Neuronal stem cell (in vitro differentiated cells): ENCODE measurements at regions not wholly inside any gene's neighbourhood (a gene's known extent, or its start where the extent isn't known, plus 50 kb on each side); places are given as distances from the start of the nearest gene placed in this dataset.

Source experiments
- DNase-seq: peaks from one replicate; pipeline ENCODE4 v3.0.0-alpha.2; 2013; ENCODE audit warnings: low spot score
- H2AFZ ChIP-seq: one replicate; pipeline ENCODE4 v1.6.1; 2013; ENCODE audit warnings: mild to moderate bottlenecking, low read length, inconsistent platforms
- H2AK5ac ChIP-seq: 2 replicates; pipeline ENCODE4 v1.6.1; 2013; ENCODE audit warnings: low read depth, mild to moderate bottlenecking, inconsistent platforms, low read length, moderate library complexity, mixed read lengths
- H2BK120ac ChIP-seq: 2 replicates; pipeline ENCODE4 v1.6.1; 2013; ENCODE audit warnings: low read depth, mild to moderate bottlenecking, inconsistent platforms, low read length, moderate library complexity, mixed read lengths
- H2BK12ac ChIP-seq: one replicate; pipeline ENCODE4 v1.6.1; 2013; ENCODE audit warnings: low read length, inconsistent platforms
- H2BK15ac ChIP-seq: 2 replicates; pipeline ENCODE4 v1.6.1; 2013; ENCODE audit warnings: mild to moderate bottlenecking, low read length, inconsistent platforms, mixed read lengths
- H2BK5ac ChIP-seq: one replicate; pipeline ENCODE4 v1.6.1; 2013; ENCODE audit warnings: inconsistent platforms, mild to moderate bottlenecking, low read length, moderate library complexity
- H3K14ac ChIP-seq: one replicate; pipeline ENCODE4 v1.6.1; 2013; ENCODE audit warnings: low read length, inconsistent platforms
- H3K18ac ChIP-seq: 2 replicates; pipeline ENCODE4 v1.6.1; 2013; ENCODE audit warnings: low read length, inconsistent platforms
- H3K23ac ChIP-seq: 2 replicates; pipeline ENCODE4 v1.6.1; 2013; ENCODE audit warnings: low read depth, mild to moderate bottlenecking, mixed read lengths, low read length, inconsistent platforms; ENCODE audit not compliant: poor library complexity
- H3K27ac ChIP-seq: replicated peaks from 3 replicates; pipeline ENCODE4 v1.5.1; 2013; ENCODE audit warnings: low read length, inconsistent platforms
- H3K27me3 ChIP-seq, 3 experiments: 2 replicates each; pipeline ENCODE4 v1.6.1; 2013; ENCODE audit warnings: low read length in 3 of 3, mild to moderate bottlenecking in 2 of 3, inconsistent platforms in 1 of 3, low read depth in 1 of 3, mixed read lengths in 1 of 3, moderate library complexity in 1 of 3; ENCODE audit not compliant: control insufficient read depth in 3 of 3, insufficient read depth in 3 of 3
- H3K36me3 ChIP-seq, 2 donors: replicated peaks in 1 of 2; 2 replicates each; pipeline ENCODE4 v1.6.1; 2013; ENCODE audit warnings: low read length in 2 of 2; ENCODE audit not compliant: control insufficient read depth in 2 of 2, insufficient read depth in 2 of 2
- H3K4ac ChIP-seq: 2 replicates; pipeline ENCODE4 v1.6.1; 2013; ENCODE audit warnings: inconsistent platforms, mild to moderate bottlenecking, low read length, moderate library complexity
- H3K4me1 ChIP-seq, 2 donors: 1 replicate in 1 of 2; 2 replicates in 1 of 2; pipeline ENCODE4 v1.6.1; 2013; ENCODE audit warnings: low read length in 2 of 2, low read depth in 1 of 2; ENCODE audit not compliant: control insufficient read depth in 2 of 2, insufficient read depth in 1 of 2
- H3K4me2 ChIP-seq: one replicate; pipeline ENCODE4 v1.6.1; 2013; ENCODE audit warnings: mild to moderate bottlenecking, low read length, inconsistent platforms; ENCODE audit not compliant: insufficient read depth, poor library complexity, severe bottlenecking
- H3K4me3 ChIP-seq, 2 donors: 2 replicates each; pipeline ENCODE4 v1.5.1; 2013; ENCODE audit warnings: low read length in 2 of 2, mild to moderate bottlenecking in 2 of 2, inconsistent platforms in 1 of 2, moderate library complexity in 1 of 2
- H3K79me1 ChIP-seq: one replicate; pipeline ENCODE4 v1.6.1; 2013; ENCODE audit warnings: low read depth, mild to moderate bottlenecking, inconsistent platforms, low read length, moderate library complexity
- H3K9ac ChIP-seq: one replicate; pipeline ENCODE4 v1.6.1; 2013; ENCODE audit warnings: mild to moderate bottlenecking, low read depth, low read length, inconsistent platforms; ENCODE audit not compliant: poor library complexity
- H3K9me3 ChIP-seq, 2 donors: replicated peaks in 1 of 2; 2 replicates each; pipeline versions ENCODE3 to v1.6.1; 2013; ENCODE audit warnings: low read length in 2 of 2, mild to moderate bottlenecking in 2 of 2, inconsistent platforms in 1 of 2, low read depth in 1 of 2, mixed read lengths in 1 of 2, moderate library complexity in 1 of 2; ENCODE audit not compliant: control insufficient read depth in 2 of 2, insufficient read depth in 1 of 2
- H4K8ac ChIP-seq: one replicate; pipeline ENCODE4 v1.6.1; 2013; ENCODE audit warnings: low read depth, mild to moderate bottlenecking, inconsistent platforms, low read length, moderate library complexity
- H4K91ac ChIP-seq: one replicate; pipeline ENCODE4 v1.6.1; 2013; ENCODE audit warnings: low read length, low read depth, mild to moderate bottlenecking, inconsistent platforms; ENCODE audit not compliant: poor library complexity
- WGBS, 2 donors: extraction: QIAGEN DNeasy Blood & Tissue Kit; methylation state at CpG; one replicate each; pipeline ENCODE4 v1.1.7; 2013; ENCODE audit warnings: missing lambda C conversion rate in 2 of 2, mixed read lengths in 1 of 2; ENCODE audit not compliant: insufficient read length in 2 of 2, insufficient replicate concordance in 1 of 2; ENCODE audit errors: extremely low coverage in 2 of 2; 5-methylcytosine and 5-hydroxymethylcytosine counted together

- H3K27me3 ChIP-seq: no peaks in the 10 kb centered on the region
- DNase-seq: no peak
- H4K8ac ChIP-seq: no peak overlapping the region
- H3K4me3 ChIP-seq: no peak overlapping the region
- H3K14ac ChIP-seq: no peak overlapping the region
- no CpG with 5 or more reads among the region's 3 CpGs for WGBS, 2 donors
- no peak overlapping the region for H3K4me2 ChIP-seq
- H2BK120ac ChIP-seq: no peak overlapping the region
- no peaks in the 10 kb centered on the region for H3K79me1 ChIP-seq
- H3K9me3 ChIP-seq: no peaks in the 10 kb centered on the region
- no peak overlapping the region for H3K4ac ChIP-seq
- no peak overlapping the region for H2BK5ac ChIP-seq
- H3K4me1 ChIP-seq: no peaks in the 10 kb centered on the region
- H3K23ac ChIP-seq: no peak overlapping the region
- H3K36me3 ChIP-seq: no peaks in the 10 kb centered on the region
- no peak overlapping the region for H4K91ac ChIP-seq
- no peak overlapping the region for H2AK5ac ChIP-seq
- H3K9ac ChIP-seq: no peak overlapping the region
- H2BK15ac ChIP-seq: no peak overlapping the region
- no peak overlapping the region for H3K18ac ChIP-seq
- no peak overlapping the region for H3K27ac ChIP-seq
- no peak overlapping the region for H2BK12ac ChIP-seq
- H2AFZ ChIP-seq: no peak overlapping the region
These were observed 121.5 kb upstream of the SNX2 start for GRCh38 chr5:122653087-122654017.

GRCh38 chr5:122656160-122656559 is 118.7 kb upstream of the SNX2 start:
- H3K4me3 ChIP-seq: no peak overlapping the region
- H3K4me2 ChIP-seq: no peak overlapping the region
- no peak overlapping the region for H4K91ac ChIP-seq
- no peaks in the 10 kb centered on the region for H3K36me3 ChIP-seq
- H3K9me3 ChIP-seq: no peaks in the 10 kb centered on the region
- no peak overlapping the region for H3K27ac ChIP-seq
- no peak overlapping the region for H3K4ac ChIP-seq
- no peaks in the 10 kb centered on the region for H3K27me3 ChIP-seq
- no peak overlapping the region for H3K18ac ChIP-seq
- no peaks in the 10 kb centered on the region for H3K79me1 ChIP-seq
- H2AK5ac ChIP-seq: no peak overlapping the region
- H3K23ac ChIP-seq: no peak overlapping the region
- no peaks in the 10 kb centered on the region for H3K4me1 ChIP-seq
- no CpG with 5 or more reads among the region's 4 CpGs for WGBS, 2 donors
- H2BK15ac ChIP-seq: no peak overlapping the region
- DNase-seq: no peak
- no peak overlapping the region for H2BK12ac ChIP-seq
- no peak overlapping the region for H3K9ac ChIP-seq
- H2BK5ac ChIP-seq: no peak overlapping the region
- no peak overlapping the region for H4K8ac ChIP-seq
- H2BK120ac ChIP-seq: no peak overlapping the region
- no peak overlapping the region for H2AFZ ChIP-seq
- H3K14ac ChIP-seq: no peak overlapping the region

DNA sequence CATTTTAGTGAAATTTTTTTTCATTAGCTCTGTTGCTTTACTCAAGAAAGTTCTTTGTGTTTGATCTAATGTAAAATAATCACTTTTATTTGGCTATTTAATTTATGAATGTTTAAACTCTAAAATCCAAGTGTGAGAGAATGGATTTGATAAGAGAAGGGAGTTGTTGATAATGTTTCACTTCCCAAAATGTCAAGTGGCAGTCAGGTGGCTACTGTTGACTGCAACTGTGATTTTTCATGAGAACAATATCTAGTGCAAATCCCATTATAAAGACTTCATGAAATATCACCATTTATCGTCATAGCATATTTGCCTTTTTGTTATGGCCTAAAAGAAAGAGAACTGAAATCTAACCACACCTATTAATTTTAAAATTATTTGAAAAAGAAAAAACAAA is 118.3 kb upstream of the SNX2 start:
- no peak overlapping the region for H4K91ac ChIP-seq
- H3K4me2 ChIP-seq: no peak overlapping the region
- H2BK15ac ChIP-seq: no peak overlapping the region
- no peaks in the 10 kb centered on the region for H3K27me3 ChIP-seq
- no peak overlapping the region for H3K14ac ChIP-seq
- WGBS, 2 donors: no CpG with 5 or more reads among the region's 1 CpG
- H3K18ac ChIP-seq: no peak overlapping the region
- no peaks in the 10 kb centered on the region for H3K36me3 ChIP-seq
- no peak overlapping the region for H2AK5ac ChIP-seq
- H4K8ac ChIP-seq: no peak overlapping the region
- no peak overlapping the region for H2BK120ac ChIP-seq
- no peaks in the 10 kb centered on the region for H3K4me1 ChIP-seq
- no peaks in the 10 kb centered on the region for H3K79me1 ChIP-seq
- no peak overlapping the region for H2AFZ ChIP-seq
- H2BK12ac ChIP-seq: no peak overlapping the region
- H3K4ac ChIP-seq: no peak overlapping the region
- no peak overlapping the region for H2BK5ac ChIP-seq
- H3K9me3 ChIP-seq: no peaks in the 10 kb centered on the region
- no peak overlapping the region for H3K27ac ChIP-seq
- H3K9ac ChIP-seq: no peak overlapping the region
- H3K23ac ChIP-seq: no peak overlapping the region
- DNase-seq: no peak
- no peak overlapping the region for H3K4me3 ChIP-seq

DNA sequence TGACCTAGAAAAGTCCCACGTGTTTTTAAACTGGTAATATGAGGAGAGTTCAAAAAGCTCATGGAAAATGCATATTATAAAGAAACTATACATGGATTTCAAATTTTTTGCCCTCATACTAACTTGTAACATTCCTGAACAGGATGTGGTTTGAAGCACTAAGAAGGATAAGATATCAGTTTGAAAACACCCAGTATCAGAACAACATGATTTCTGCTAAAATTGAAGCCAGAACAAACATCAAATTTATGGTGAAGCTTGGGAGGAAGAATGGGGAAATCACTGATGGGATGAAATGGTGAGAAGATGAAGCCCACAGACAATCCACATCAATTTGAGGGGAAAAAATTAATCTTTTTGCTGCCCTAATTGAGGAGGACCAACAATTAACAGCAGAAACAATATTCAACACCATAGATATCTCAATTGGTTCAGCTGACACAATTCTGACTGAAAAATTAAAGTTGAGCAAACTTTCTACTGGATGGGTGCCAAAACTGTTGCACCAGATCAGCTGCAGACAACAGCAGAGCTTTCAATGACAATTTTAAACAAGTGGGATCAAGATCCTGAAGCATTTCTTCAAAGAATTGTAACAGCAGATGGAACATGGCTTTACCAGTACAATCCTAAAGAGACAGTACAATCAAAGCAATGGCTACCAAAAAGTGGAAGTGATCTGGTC is 113.2 kb upstream of the SNX2 start:
- Histone ChIP-seq H3K23ac (no peak overlapping the region), H3K36me3 (no peaks in the 10 kb centered on the region), H2BK120ac (no peak overlapping the region), H3K79me1 (no peaks in the 10 kb centered on the region), H3K4me2 (no peak overlapping the region), H3K4me1 (no peaks in the 10 kb centered on the region), H2AK5ac (no peak overlapping the region), H2AFZ (no peak overlapping the region), H3K18ac (no peak overlapping the region), H3K14ac (no peak overlapping the region), H2BK5ac (no peak overlapping the region), H3K9ac (no peak overlapping the region), H4K91ac (no peak overlapping the region), H3K9me3 (no peaks in the 10 kb centered on the region), H4K8ac (no peak overlapping the region), H3K4me3 (no peak overlapping the region), H3K27me3 (no peaks in the 10 kb centered on the region), H3K4ac (no peak overlapping the region), H2BK12ac (no peak overlapping the region), H3K27ac (no peak overlapping the region), H2BK15ac (no peak overlapping the region)
- WGBS, 2 donors: no CpG with 5 or more reads among the region's 1 CpG
- DNase-seq: no peak
